Hematopoietic multipotent progenitor cell treated with erythropoietin and hydrocortisone succinate and interleukin-3 and kit ligand, for 4 days (in vitro differentiated cells): ENCODE measurements at regions not wholly inside any gene's neighbourhood (a gene's known extent, or its start where the extent isn't known, plus 50 kb on each side); places are given as distances from the start of the nearest gene placed in this dataset.
A peak's percentile ranks its signal among the peaks of the same experiment; 100 is the strongest.
"Not testable (repeated sequence)": the region's sequence is repeated elsewhere in the genome, so short reads cannot be mapped to it uniquely, and the experiment has no call there.

Source experiments
- DNase-seq: peaks from one replicate; pipeline ENCODE4 v3.0.0-alpha.2; 2015

DNA sequence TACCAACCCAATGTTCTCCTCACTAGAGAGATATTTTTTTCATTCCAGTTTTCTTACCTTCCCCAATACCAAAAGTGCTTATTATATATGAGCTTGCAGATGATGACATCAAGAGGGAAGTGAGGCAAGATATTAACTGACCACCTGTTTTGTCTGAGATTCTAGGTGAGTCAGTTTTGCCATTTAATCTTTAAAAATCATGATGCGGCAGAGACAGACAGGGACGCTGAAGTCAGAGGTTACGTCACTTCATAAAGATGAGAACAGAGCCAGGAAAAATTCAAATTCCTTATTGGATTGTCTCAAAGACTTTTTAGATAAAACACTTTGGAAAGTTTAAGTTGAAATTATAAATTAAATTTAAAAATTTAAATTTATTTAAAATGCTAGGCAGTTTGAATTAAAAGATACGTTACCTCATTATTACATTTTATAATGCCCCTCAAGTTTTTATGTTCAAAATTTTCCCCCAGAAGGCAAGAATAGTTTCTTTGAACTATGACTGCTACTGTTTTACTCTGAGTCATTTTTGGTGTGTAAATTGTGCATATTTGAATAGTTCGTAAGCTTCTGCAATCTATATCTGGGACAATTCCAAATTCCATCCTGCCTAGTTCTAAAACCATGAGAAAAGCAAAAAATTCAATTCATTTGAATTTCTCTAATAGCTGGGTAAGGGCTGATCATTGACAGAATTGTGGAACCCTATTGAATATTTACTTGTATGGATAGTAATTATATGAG is 839.6 kb upstream of the GOT2 start:
- no peak for DNase-seq

DNA sequence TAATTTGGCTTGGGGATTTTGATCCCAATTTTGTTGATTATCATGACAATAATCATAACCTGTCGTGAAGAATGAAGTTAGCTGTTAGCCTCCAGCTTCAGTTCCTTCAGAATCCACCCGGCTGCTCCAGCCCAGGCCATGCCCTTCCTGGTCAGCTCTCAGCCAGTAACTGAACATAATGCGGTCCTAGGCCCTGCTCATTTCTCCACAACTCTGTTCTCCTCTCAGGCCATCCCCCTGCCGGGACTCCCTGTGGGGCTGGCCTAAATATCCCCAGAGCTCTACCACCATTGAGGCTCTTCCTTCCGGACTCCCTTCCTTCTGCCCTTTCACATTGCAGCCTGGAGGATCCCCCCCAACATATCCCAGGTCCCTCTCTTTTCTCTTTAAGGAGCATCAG is 833.4 kb upstream of the GOT2 start:
- no peak for DNase-seq

DNA sequence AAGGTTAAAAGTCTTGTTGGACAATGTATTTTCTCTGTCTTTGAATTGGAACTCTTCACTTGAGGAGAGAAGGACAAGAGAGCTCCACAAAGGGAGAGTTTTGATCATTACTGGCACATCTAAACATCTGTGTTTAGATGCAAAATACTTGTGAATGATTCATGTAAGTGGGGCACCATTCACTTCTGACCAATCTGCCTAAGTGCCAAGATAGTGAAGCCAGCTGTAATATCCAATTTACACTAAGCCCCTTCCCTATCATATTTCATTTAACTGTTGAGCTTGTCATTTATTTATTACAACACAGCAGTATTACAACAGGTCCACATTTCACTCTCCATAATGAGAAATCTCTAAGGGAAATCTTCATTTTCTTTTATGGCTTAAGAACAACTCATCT is 832.3 kb upstream of the GOT2 start:
- DNase-seq, result no peak

DNA sequence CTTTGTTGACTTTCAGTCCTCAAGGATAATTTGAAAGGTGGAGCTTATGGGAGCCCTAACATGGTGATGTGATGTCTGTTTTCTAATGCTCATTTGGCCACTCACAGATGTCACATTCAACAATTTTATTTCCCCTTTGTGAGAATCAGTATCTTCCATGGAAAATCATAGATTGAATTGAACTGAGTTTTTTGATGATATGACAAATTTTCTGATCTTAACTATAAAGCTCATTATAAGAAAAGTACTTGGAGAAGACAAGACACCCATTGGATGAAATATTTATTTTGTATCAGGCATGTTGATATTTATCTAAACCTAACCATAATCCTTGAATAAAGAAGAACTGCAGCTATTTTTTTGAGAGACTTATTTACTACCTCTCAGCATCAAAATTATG is 824.6 kb upstream of the GOT2 start:
- no peak for DNase-seq

DNA sequence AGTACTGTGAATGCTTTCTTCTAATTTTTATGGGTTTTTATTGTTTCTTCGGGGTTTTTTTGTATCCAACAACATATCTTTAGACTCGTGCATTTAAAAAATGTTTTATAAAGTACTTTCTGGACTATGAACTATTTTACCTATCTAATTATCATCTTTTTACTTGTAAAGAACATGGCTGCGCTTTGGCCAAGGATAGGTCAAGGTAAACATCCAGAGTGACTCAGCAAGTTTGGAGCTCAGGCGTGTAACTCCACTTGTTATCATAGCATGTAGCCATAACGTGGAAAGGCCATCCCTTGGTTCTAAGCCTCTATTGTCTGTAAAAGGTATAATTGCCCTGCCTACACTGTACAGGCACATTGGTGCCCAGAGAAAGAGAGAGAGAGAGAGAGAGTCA is 818.0 kb upstream of the GOT2 start:
- no peak for DNase-seq

DNA sequence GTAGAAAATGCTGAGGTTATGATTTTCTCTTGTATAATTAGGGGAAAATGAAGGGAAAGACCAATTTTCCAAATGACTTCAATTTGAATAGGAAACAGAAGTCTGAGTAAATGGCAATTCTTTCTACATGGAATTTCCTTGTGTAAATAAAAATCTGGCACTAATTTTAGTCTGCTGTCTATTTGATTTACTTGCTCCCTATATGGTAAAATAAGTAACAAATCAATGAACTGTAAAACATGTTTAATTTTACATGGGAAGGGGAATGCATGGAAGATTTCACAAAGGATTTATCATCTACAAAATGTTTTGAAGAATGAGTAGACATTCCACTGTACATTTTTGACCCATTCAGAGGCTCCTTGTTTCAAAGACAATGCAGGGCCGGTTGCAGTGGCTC is 811.6 kb upstream of the GOT2 start:
- DNase-seq, result no peak

DNA sequence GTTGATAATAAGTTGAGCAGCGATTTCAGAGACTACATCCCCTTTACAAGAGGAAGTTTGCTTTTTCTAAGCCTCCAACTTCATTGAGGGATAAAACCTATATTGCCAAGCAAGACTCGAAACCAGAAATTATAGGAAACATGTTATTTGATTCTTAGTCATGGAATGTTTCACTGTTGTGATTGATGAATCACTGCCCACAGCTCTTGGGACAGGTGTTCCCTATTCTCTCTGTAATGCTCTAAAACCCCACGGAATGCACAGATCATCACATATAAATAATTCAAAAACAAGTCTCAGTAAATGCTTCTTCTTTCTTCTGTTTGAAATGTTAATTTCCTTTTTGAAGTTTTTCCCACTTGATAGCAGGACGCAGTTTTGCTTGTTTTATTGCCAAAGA is 809.5 kb upstream of the GOT2 start:
- DNase-seq, result no peak

DNA sequence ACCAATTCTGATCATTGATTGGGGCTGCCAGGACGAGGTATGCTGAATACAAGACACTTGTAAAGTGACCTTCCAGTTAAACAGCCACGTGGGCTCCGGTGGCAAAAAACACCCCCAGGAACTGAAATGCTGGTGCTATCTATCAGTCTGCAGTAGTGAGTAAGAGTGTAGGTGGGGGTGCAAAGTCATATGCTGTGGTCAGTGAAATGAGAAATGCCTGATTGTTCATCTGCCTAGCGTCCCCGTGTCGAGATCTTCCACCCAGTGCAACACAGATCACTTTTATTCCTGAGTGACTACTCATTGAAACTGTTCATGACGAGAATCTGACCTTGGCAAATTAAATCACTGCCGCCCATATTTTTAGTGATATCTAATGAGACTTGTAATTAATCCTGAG is 806.5 kb upstream of the GOT2 start:
- DNase-seq, result no peak

DNA sequence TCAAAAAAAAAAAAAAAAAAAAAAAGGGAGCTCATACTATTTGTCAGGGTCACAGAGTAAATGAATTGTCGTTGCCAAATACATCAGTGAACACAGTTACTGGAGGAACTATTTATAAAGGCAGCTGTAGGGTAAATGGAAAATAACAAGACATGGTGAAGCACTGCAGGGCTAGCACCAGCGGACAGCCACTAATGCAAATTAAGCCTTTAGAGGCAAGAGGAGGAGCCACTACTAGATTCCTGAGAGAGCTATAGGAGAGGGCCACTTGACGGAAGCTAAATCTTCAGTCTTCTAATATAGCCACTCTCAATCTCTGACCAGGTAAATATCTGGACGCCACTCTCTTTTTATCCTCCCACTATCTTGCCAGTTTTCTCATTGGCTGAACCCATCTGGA is 801.2 kb upstream of the GOT2 start:
- no peak for DNase-seq

DNA sequence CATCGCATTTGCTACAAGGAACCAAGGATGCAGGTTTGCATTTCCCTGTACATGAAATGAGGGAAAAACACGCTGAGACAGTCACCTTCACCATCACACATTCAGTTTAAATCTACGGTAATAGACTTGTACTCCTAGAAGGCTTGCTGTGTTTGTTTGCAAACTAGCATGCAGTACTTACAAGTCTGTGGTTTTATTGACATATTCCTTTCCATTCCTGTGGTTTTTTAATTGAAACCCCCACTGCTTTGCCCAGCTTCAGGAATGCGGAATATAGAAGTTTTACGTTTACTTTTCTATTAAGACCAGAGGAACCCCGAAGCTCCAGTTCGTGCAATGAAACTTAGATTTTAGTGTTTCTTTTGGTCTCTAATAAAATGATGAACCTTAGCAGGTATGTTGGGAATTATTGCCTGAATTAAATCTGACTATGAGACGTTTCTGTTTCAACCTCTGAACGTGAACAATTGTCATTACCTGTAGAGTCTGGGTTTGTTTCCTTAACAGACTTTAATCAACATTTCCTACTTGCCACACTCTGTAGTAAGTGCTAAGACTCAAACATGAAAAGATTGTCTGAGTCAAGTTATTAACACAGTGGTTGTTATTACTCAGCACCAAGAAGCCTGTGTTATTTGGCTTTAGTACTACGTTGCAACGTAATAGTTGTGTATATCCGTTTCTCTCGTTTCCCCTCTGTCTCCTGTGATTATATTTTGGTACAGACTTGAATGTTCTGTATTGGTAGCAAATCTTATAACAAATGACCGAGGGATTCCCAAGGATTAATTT is 793.3 kb upstream of the GOT2 start:
- no peak for DNase-seq

DNA sequence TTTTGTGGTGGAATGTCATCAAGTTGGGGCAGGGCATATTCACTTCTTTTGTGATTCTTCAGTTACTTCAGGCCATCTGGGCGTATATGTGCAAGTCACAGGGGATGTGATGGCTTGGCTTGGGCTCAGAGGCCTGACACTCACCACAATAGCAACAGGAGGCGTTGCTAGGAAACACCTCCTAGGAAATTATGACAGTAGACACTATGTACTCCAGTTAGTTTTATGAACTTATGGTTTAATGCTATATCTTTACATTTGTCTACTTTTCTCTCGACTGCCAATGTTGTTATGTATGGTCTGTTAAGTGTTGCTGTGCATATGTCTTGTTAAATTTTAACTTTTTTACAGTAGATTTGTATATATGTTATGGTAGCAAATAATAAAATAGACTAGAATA is 788.7 kb upstream of the GOT2 start:
- no peak for DNase-seq

DNA sequence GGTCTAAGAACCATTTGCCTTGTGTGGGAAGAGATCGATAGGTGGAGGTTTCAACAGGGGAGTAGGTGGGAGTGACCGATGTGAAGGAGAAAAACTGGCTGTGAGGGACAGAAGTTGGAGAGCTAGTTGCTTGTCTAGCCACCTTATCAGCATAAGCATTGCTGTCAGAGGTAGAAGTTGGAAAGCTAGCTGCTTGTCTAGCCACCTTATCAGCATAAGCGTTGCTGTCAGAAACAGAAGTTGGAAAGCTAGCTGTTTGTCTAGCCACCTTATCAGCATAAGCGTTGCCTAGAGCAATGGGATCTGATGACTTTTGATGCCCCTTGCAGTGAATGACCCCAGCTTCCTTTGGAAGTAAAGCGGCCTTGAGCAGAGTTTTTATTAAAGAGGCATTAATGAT is 784.6 kb upstream of the GOT2 start:
- peak; percentile 38 for DNase-seq

DNA sequence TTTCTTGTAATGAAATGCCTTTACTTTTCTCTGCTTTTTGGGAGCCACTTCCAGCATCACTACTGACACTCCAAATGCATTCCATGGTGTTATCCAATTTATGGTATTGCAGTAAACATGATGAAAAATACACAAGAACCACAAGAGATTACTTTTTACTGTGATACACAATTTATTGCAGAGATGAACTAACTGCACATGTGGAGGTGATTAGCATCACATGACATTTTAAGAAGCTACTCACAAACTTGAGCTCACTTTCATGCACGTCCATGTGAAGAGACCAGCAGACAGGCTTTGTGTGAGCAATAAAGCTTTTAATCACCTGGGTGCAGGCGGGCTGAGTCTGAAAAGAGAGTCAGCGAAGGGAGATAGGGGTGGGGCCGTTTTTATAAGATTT is 780.5 kb upstream of the GOT2 start:
- no peak for DNase-seq

DNA sequence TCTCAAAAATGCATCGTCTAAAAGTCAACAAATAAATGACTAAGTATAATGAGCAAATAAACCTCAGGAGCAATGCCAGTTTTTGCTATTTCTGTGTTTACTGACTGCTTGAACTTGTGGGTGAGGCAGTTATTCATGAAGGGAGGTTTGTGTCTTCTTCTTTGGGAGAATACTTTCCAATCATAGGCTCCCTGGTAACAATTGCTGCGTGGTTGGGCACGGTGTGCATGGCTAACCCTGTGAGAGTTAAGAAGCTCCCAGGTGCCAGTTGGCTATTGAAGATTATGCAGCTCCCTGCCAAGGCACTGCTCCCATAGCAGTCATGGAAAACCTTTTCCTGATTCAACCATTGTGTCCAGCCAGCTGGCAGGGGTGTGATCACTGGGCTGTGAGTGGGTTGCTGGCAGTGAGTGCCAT is 775.9 kb upstream of the GOT2 start:
- no peak for DNase-seq

DNA sequence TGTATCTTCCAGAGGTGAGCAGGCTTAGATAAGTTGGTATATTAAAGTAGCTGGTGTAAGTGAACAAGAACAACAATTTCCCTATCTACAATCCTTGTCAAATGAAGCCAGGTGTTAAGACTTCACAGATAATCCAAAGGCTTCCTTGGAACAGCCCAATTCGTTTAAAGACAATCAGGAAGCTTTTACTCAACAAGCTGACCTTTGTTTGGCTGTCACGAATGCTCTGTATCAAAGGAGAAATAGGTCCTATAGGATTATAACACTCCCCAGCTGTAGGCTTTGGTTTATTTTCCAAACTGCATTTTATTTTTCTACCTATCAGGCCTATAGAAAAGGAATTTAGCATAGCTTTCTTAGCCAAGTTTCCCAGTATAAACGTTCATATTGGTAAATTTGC is 766.5 kb upstream of the GOT2 start:
- no peak for DNase-seq

DNA sequence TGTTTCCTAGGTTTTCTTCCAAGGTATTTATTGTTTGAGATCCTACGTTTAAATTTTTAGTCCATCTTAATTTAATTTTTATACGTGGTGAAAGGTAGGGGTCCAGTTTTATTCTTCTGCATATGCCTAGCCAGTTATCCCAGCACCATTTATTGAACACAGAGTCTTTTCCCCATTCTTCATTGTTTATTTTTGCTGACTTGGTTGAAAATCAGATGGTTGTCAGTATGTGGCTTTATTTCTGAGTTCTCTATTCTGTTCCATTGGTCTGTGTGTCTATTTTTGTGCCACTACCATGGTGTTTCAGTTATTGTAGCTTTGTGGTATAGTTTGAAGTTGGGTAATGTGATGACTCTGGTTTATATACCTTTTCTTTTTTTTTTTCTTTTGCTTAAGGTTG is 753.0 kb upstream of the GOT2 start:
- no peak for DNase-seq

DNA sequence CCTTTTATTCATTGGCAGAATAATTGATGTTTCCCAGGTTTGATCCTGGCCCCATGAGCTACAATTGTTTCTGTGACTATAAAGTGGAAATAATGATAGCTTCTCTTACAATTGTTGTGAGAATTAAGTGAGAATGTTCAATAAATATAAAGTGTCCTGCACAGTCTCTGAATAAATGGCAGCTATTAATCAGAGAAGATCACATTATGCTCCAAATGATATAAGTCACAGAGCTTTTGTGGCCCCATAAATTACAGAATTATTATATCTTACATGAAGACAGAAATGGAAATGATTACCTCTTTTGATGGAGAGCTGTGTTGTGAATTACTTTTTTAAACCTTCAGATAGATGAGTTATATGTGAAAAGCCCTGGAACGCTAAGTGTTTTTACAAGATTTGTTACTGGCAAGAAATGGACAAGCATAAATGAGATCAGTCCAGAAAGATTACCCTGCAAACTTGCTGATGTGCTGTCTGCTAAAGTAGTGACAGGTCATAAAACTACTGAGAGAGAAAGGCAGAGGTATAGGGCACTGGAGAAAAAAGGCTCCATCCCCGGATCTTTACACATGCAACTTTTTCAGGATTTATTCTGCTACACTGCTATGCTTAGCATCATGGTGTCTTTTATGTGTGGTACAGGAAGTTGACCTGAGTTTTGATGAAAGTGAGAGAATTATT is 750.9 kb upstream of the GOT2 start:
- DNase-seq, result no peak

DNA sequence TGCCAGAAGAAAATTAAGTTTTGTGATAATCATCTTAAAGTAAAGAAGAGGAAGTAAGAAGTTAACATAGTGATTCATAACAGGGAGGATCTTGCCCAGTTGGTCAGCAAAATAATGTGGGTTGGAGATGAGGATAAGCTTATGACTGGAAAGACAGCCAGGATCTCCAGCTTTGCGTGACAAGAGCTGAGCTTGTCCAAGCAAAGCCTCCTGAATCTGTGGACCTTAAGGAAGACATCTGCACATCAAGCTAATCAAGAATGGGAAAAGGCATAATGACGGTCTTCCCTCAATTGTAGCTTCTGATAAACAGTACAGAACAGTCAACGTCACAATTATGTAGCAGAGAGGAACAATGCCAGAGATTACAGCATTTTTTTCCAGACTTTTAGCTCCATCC is 744.7 kb upstream of the GOT2 start:
- DNase-seq, result peak; percentile 0

DNA sequence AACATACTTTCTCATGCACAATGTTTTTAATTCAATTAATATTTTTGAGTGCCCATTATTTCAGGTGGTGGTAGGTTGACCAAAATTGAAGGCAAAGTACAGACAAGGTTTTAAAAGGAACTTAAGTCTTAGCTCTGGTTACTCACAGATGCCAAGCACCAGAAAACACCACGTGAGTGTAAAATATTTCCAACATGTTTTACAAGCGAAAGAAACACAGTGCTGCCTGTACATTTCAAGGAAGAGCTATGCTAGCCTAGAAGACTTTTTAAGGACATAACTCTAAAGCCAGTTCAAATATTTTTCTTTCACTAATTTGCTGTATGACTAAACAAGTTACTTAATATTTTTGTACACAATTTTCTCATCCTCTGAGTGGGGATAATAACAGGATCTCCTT is 736.4 kb upstream of the GOT2 start:
- DNase-seq, result no peak

DNA sequence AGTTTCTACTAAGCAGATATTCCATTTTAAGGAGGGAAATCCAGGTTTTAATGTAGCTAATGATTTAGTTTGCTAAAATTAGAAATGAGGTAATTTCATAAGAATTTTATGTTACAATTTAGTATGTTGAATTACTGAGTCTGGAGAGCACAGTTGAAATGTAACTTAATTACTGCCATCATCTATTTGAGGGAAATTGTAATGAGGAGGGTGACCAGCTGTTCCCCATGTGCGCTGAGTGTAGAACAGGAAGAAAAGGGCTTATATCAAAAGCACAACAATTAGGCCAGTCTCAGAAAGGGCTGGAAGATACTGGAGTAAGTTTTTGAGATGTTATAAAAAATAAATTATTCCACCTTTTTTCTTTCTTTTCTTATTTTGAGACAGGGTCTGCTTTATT is 735.1 kb upstream of the GOT2 start:
- DNase-seq, result no peak

DNA sequence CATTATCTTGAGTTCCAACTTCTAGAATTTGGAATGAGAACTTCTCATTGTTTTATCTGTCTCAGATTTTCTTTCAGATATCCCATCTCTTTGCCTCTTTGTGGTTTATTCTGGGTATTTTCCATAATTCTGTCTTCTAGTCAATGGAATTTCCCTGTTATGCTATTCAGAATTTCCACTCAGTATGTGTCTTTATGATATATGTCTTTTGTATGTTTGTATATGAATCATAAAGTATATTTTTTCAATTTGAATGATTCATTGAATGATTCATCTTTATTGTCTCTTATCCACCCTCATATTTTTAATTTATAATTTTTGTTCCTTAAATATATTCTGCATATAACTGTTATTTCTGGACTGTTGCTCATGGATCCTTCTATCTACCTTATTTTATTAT is 729.7 kb upstream of the GOT2 start:
- no peak for DNase-seq

DNA sequence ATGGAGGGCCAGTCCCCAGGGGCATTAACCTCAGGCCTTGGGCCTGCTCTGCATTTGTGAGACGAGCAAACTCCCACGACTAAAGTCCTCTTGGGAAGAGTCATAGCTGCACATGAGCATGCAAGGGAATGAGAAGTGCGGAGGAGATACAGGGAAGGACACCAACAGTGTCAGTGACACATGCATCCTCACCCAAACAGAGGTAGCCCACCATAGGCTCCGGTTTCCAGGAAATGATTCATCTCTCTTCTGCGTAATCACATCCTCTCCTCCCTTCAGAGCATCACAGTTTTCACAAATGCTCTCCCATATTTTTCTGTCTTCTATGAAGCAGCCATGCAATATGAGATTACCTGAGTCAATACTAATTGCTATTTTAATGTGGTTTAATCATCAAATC is 725.7 kb upstream of the GOT2 start:
- no peak for DNase-seq

DNA sequence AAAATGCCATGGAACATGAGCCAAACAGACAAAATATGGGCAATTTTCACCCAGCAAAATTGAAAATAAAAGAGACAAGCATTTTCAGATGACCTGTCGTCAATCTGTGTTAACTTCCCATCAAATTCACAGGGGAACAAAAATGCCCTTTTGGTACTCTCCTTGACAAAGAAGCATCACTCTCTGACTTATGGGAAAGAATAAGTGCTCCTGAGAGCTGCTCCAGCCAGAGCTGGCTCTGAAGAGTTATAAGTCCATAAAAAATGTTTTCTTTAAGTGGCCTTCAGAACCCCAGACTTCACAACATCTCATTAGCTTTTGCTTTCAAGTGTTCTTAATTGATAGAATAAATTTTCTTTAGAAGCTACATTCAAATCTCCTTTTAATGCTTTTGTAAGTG is 721.4 kb upstream of the GOT2 start:
- no peak for DNase-seq

DNA sequence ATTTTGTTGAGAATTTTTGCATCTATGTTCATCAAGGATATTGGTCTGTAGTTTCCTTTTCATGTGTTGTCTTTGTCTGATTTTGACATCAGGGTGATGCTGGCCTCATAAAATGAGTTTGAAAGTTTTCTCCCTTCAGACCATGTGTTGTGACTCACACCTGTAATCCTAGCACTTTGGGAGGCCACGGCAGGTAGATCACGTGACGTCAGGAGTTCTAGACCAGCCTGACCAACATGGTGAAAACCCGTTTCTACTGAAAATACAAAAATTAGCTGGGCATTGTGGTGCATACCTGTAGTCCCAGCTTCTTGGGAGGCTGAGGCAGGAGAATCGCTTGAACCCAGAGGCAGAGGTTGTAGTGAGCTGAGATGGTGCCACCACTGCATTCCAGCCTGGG is 716.4 kb upstream of the GOT2 start:
- DNase-seq, result not testable (repeated sequence)
